ENCODE measurements at regions not wholly inside any gene's neighbourhood (a gene's known extent, or its start where the extent isn't known, plus 50 kb on each side); places are given as distances from the start of the nearest gene placed in this dataset.
"Not testable (repeated sequence)": the region's sequence is repeated elsewhere in the genome, so short reads cannot be mapped to it uniquely, and the experiment has no call there.

DNA sequence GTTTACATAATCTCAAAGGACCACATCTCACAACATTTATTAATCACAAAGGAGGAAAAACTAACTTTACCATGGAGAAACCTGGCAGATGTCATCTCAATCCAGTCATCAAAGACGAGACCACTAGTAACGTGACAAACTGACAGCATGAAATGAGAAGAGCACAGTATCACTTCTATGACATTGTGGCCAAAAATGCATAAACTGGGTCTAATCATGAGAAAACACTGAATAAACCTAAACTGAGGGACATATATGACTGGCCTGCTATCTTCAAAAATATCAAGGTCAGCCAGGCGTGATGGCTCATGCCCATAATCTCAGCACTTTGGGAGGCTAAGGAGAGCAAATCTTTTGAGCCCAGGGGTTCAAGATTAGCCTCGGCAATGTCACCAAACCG is 619.0 kb downstream of the CDY1 start:
- not testable (repeated sequence) for TF ChIP-seq POLR2A, CTCF, EP300, POLR2AphosphoS5 (IDR thresholded peaks at IDR 0.05)
